Thyroid gland (tissue), 4 donors: ENCODE measurements at regions not wholly inside any gene's neighbourhood (a gene's known extent, or its start where the extent isn't known, plus 50 kb on each side); places are given as distances from the start of the nearest gene placed in this dataset.

Experiments
- DNase-seq, 2 donors: peaks; one replicate each; pipeline ENCODE4 v3.0.0-alpha.2; 2019
- H3K27ac ChIP-seq, 3 donors: fragments of 200-600 bp; sonication (generic); 1 replicate in 2 of 3; 2 replicates in 1 of 3; pipeline ENCODE4 v1.5.1; 2016 to 2019; ENCODE audit warnings: mild to moderate bottlenecking in 1 of 3, moderate library complexity in 1 of 3
- H3K27me3 ChIP-seq: fragments of 200-600 bp; sonication (generic); one replicate; pipeline ENCODE4 v1.5.1; 2019
- H3K36me3 ChIP-seq, 2 donors: fragments of 200-600 bp; sonication (generic); one replicate each; pipeline ENCODE4 v1.5.1; 2016 to 2019
- H3K4me1 ChIP-seq, 2 donors: fragments of 200-600 bp; sonication (generic); one replicate each; pipeline ENCODE4 v1.5.1; 2017 to 2019
- H3K4me3 ChIP-seq, 3 donors: fragments of 200-600 bp; sonication (generic); replicated peaks in 1 of 3; 1 replicate in 2 of 3; 2 replicates in 1 of 3; pipeline ENCODE4 v1.5.1; 2016; ENCODE audit warnings: mild to moderate bottlenecking in 1 of 3
- H3K9me3 ChIP-seq: fragments of 200-600 bp; sonication (generic); one replicate; pipeline ENCODE4 v1.5.1; 2017
- CTCF ChIP-seq, 6 experiments: fragments of 200-600 bp in 3 of 6; fragments of 450-650 bp in 3 of 6; sonication (generic) in 3 of 6; IDR thresholded peaks; one replicate each; pipeline ENCODE4 v1.5.1; 2016 to 2019; ENCODE audit warnings: antibody characterized with exemption in 6 of 6, mild to moderate bottlenecking in 2 of 6, inconsistent platforms in 1 of 6, moderate library complexity in 1 of 6
- POLR2A ChIP-seq, 2 donors: fragments of 450-650 bp; IDR thresholded peaks; one replicate each; pipeline ENCODE4 v1.6.1; 2017; ENCODE audit warnings: antibody characterized with exemption in 2 of 2, mild to moderate bottlenecking in 2 of 2, moderate library complexity in 1 of 2
- WGBS, 2 donors: methylation state at CpG; one replicate each; pipeline ENCODE4 v1.1.5; 2017; 5-methylcytosine and 5-hydroxymethylcytosine counted together
- intact Hi-C: fragments of 100-400 bp; cut with DNase I; formaldehyde crosslinking; loops from one replicate; pipeline ENCODE4 v1.15.1; 2023

GRCh38 chr6:76774781-76775384, 688.4 kb downstream of the HTR1B start:
- no peak overlapping the region for H3K27ac ChIP-seq
- TF ChIP-seq POLR2A (IDR thresholded peaks at IDR 0.05) (no peak), CTCF (IDR thresholded peaks at IDR 0.05) (no peak)
- H3K4me3 ChIP-seq, result no peak overlapping the region
- H3K27me3 ChIP-seq, result no peaks in the 10 kb centered on the region
- WGBS, 2 donors, result 53 to 54% methylated on average over 6 of the region's 6 CpGs
- peaks cover 0 to 5% of the 10 kb centered on the region in 2 donors for H3K4me1 ChIP-seq
- no peaks in the 10 kb centered on the region for H3K9me3 ChIP-seq
- no peak for DNase-seq
- intact Hi-C loops, result no loop called here
- no peaks in the 10 kb centered on the region for H3K36me3 ChIP-seq

DNA sequence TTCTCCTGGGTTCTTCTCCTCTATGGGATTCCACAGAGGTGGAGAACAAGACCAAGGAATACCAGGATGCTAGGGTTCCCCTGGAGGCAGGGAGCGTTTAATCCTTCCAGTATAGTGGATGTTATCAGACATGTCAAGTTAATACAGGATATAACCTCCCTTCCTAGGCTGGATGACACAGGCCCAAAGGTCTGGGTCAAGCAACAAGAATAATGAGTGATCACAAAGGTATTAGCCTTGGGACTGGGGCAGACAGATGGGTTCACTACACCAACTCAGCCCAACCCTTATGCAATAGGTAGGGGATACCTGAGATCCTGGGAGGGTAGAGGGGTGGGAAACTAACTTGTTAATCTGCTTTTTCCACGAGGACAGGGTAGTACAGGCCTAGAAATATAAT, 690.3 kb downstream of the HTR1B start:
- no peak overlapping the region for H3K27ac ChIP-seq
- no peaks in the 10 kb centered on the region for H3K36me3 ChIP-seq
- H3K9me3 ChIP-seq, result no peaks in the 10 kb centered on the region
- no peak for DNase-seq
- WGBS, 2 donors, result 0 to 45% methylated on average over 2 of the region's 2 CpGs
- intact Hi-C loops, result no loop called here
- H3K4me1 ChIP-seq, result peaks cover 0 to 5% of the 10 kb centered on the region in 2 donors
- H3K4me3 ChIP-seq, result no peak overlapping the region
- H3K27me3 ChIP-seq, result no peaks in the 10 kb centered on the region
- TF ChIP-seq CTCF (IDR thresholded peaks at IDR 0.05) (no peak), POLR2A (IDR thresholded peaks at IDR 0.05) (no peak)

- DNase-seq, result peak; percentile 4 to 22
- no peaks in the 10 kb centered on the region for H3K9me3 ChIP-seq
- no peaks in the 10 kb centered on the region for H3K36me3 ChIP-seq
- no peaks in the 10 kb centered on the region for H3K27me3 ChIP-seq
- peaks cover 0 to 5% of the 10 kb centered on the region in 2 donors for H3K4me1 ChIP-seq
- intact Hi-C loops, result no loop called here
- no peak overlapping the region for H3K27ac ChIP-seq
- TF ChIP-seq POLR2A (IDR thresholded peaks at IDR 0.05) (no peak), CTCF (IDR thresholded peaks at IDR 0.05) (no peak)
- H3K4me3 ChIP-seq, result no peak overlapping the region
- 31 to 44% methylated on average over 2 of the region's 2 CpGs for WGBS, 2 donors
Observed at GRCh38 chr6:76771059-76771634, 692.1 kb downstream of the HTR1B start.

DNA sequence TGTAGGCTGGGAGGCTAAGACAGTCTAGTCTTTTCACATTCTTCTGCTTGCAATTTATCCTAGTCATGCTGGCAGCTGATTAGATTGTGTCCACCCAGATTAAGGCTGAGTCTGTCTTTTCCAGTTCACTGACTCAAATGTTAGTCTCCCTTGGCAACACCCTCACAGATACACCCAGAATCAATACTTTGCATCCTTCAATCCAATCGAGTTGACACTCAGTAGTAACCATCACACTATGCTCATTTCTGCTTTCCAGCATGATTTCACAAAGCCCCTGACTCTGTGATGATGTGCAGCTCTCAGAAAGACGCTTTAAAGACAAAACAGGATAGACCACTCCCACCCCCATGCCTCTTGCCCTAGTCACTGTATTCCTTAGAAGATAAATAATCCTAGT, 693.0 kb downstream of the HTR1B start:
- Histone ChIP-seq H3K36me3 (no peaks in the 10 kb centered on the region), H3K27ac (no peak overlapping the region), H3K27me3 (no peaks in the 10 kb centered on the region), H3K4me1 (peaks cover 0 to 5% of the 10 kb centered on the region in 2 donors), H3K9me3 (no peaks in the 10 kb centered on the region), H3K4me3 (no peak overlapping the region)
- 88 to 90% methylated on average over 2 of the region's 2 CpGs for WGBS, 2 donors
- intact Hi-C loops, result no loop called here
- TF ChIP-seq CTCF (IDR thresholded peaks at IDR 0.05), result no peak
- TF ChIP-seq POLR2A (IDR thresholded peaks at IDR 0.05), result no peak
- DNase-seq, result no peak

DNA sequence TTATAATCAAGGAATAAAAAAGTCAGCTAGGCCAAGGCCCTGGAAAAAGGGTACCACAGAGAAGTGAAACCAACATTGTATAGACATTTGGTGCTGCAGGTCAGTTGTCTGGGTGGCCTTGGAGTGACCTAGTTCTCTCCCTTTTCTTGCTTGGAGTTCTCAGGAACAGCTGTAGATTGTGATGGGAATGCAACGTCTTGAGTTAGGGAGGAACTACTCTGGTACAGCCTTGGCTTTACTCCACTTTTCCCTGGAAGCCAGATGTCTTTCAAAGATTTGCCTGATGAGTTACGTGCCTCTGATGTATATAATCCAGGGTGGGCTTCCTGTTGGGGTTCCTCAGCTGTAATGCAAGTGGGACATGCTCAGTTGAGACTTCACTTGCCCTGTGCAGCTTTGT, 694.7 kb downstream of the HTR1B start:
- Histone ChIP-seq H3K27me3 (no peaks in the 10 kb centered on the region), H3K9me3 (no peaks in the 10 kb centered on the region), H3K36me3 (no peaks in the 10 kb centered on the region), H3K4me3 (no peak overlapping the region), H3K4me1 (no peaks in the 10 kb centered on the region), H3K27ac (no peak overlapping the region)
- WGBS, 2 donors, result 49 to 67% methylated on average over 2 of the region's 2 CpGs
- TF ChIP-seq CTCF (IDR thresholded peaks at IDR 0.05), result no peak
- no peak for TF ChIP-seq POLR2A (IDR thresholded peaks at IDR 0.05)
- intact Hi-C loops, result no loop called here
- no peak for DNase-seq
